RWPE2 (cell line): ENCODE measurements at regions not wholly inside any gene's neighbourhood (a gene's known extent, or its start where the extent isn't known, plus 50 kb on each side); places are given as distances from the start of the nearest gene placed in this dataset.
"Not testable (repeated sequence)": the region's sequence is repeated elsewhere in the genome, so short reads cannot be mapped to it uniquely, and the experiment has no call there.

Source experiments
- ATAC-seq: fragments of 200-7000 bp; cut with Tn5 transposase; 3 replicates; pipeline ENCODE4 v1.9.1; 2021; ENCODE audit warnings: low read depth
- DNase-seq: peaks from one replicate; pipeline ENCODE4 v3.0.0-alpha.2; 2020; ENCODE audit warnings: low spot score
- H3K27ac ChIP-seq: fragments of 450-650 bp; 2 replicates; pipeline ENCODE4 v1.5.1; 2017; ENCODE audit warnings: mild to moderate bottlenecking; ENCODE audit not compliant: poor library complexity, severe bottlenecking
- H3K27me3 ChIP-seq: fragments of 250-450 bp; sonication (Bioruptor Pico); 2 replicates; pipeline ENCODE4 v1.5.1; 2021; ENCODE audit warnings: mild to moderate bottlenecking, moderate library complexity; ENCODE audit not compliant: insufficient read depth, poor library complexity, severe bottlenecking
- H3K36me3 ChIP-seq: fragments of 250-450 bp; sonication (Bioruptor Pico); 2 replicates; pipeline ENCODE4 v1.5.1; 2020; ENCODE audit warnings: low read depth, mild to moderate bottlenecking, moderate library complexity
- H3K4me1 ChIP-seq: fragments of 250-450 bp; sonication (Bioruptor Pico); 2 replicates; pipeline ENCODE4 v1.5.1; 2021; ENCODE audit warnings: mild to moderate bottlenecking, moderate library complexity; ENCODE audit not compliant: insufficient read depth, poor library complexity, severe bottlenecking
- H3K4me3 ChIP-seq: fragments of 250-450 bp; sonication (Bioruptor Pico); 2 replicates; pipeline ENCODE4 v1.5.1; 2021; ENCODE audit warnings: mild to moderate bottlenecking, moderate library complexity; ENCODE audit not compliant: severe bottlenecking
- H3K9me3 ChIP-seq: fragments of 250-450 bp; sonication (Bioruptor Pico); 2 replicates; pipeline ENCODE4 v1.5.1; 2021; ENCODE audit warnings: mild to moderate bottlenecking, moderate library complexity; ENCODE audit not compliant: severe bottlenecking
- TF ChIP-seq, protein P1 (sequence below): fragments of 450-650 bp; IDR thresholded peaks from one replicate; pipeline ENCODE4 v1.5.1; 2017; ENCODE audit warnings: mild to moderate bottlenecking, moderate library complexity; ENCODE audit not compliant: poor library complexity, severe bottlenecking

DNA sequence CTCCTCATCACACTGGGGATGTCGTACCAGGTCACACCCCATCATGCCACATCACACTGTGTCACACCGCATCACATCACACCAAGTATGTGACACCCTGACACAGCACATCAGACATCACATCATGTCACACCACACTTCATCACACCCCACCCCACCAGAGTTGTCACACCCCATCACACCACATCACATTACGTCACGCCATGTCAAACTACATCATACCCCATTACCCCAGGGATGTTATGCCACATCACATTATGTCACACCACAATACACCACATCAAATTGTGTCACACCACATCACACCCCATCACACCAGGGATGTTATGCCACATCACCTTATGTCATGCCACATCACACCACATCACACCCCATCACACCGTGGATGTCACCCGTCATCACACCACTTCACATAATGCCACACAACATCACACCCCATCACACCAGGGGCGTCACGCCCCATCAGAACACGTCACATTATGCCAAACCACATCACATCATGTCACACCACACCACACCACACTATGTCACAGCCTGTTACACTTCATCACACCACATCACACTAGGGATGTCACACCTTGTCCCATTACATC is 133.6 kb downstream of the TMEM121 start:
- Histone ChIP-seq H3K36me3 (no peaks in the 10 kb centered on the region), H3K9me3 (no peaks in the 10 kb centered on the region), H3K4me3 (no peak overlapping the region), H3K4me1 (no peaks in the 10 kb centered on the region), H3K27ac (no peak overlapping the region), H3K27me3 (no peaks in the 10 kb centered on the region)
- no peak for ATAC-seq
- TF ChIP-seq, protein P1, sequence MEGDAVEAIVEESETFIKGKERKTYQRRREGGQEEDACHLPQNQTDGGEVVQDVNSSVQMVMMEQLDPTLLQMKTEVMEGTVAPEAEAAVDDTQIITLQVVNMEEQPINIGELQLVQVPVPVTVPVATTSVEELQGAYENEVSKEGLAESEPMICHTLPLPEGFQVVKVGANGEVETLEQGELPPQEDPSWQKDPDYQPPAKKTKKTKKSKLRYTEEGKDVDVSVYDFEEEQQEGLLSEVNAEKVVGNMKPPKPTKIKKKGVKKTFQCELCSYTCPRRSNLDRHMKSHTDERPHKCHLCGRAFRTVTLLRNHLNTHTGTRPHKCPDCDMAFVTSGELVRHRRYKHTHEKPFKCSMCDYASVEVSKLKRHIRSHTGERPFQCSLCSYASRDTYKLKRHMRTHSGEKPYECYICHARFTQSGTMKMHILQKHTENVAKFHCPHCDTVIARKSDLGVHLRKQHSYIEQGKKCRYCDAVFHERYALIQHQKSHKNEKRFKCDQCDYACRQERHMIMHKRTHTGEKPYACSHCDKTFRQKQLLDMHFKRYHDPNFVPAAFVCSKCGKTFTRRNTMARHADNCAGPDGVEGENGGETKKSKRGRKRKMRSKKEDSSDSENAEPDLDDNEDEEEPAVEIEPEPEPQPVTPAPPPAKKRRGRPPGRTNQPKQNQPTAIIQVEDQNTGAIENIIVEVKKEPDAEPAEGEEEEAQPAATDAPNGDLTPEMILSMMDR = no peak
- DNase-seq = peak; percentile 53

DNA sequence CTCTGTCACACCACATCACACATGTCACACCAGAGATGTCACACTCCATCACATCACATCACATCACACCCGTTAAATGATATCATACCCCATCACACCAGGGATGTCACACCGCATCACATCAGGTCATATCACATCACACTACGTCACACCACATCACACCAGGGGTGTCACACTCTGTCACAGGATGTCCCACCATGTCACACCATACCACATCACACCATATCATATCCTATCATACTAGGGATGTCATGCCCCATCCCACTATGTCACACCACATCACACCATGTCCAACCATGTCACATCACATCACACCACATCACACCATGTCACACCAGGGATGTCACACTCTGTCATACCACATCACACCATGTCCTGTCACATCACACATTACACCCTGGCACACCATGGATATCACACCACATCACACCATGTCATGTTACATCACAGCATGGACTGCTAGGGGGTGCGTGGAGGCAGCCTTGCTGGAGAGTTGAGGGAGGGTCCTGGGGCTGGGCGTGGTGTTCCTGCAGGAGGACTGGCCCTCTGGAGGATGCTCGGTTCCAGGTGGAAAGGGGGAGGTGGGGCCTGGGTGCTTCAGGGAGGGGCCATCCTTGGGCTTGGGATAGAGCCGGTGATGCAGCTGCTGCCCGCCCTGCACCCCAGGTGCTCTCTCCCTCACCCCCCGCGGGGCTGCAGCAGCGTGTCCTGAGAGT is 134.6 kb downstream of the TMEM121 start:
- H3K27ac ChIP-seq = no peak overlapping the region
- DNase-seq (peak; percentile 73), ATAC-seq (no peak; the same call in 2 of the 3 replicates)
- no peaks in the 10 kb centered on the region for H3K36me3 ChIP-seq
- no peaks in the 10 kb centered on the region for H3K27me3 ChIP-seq
- no peaks in the 10 kb centered on the region for H3K4me1 ChIP-seq
- no peak overlapping the region for H3K4me3 ChIP-seq
- no peaks in the 10 kb centered on the region for H3K9me3 ChIP-seq
- TF ChIP-seq, protein P1 = no peak

DNA sequence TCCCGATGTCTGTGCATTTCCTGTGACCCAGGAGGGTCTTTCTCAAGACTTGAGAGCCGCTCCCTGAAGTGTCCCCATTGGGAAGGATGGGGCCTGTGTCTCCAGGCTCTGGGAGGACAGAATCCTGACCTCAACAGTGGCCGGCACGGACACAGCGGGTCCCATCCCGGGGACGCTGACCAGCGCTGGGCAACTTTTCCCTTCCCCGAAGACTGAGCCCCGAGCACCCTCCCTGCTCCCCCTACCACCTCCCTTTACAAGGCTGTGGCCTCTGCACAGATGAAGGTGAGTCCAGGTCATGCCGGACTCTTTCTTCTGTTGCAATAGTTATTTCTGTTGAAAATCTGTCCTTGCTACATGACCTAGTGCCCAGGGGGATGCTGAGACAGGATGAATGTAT is 135.7 kb downstream of the TMEM121 start:
- H3K36me3 ChIP-seq, H3K9me3 ChIP-seq, H3K27me3 ChIP-seq, H3K4me3 ChIP-seq, H3K4me1 ChIP-seq, H3K27ac ChIP-seq, ATAC-seq: not testable (repeated sequence)
- DNase-seq = peak; percentile 55

DNA sequence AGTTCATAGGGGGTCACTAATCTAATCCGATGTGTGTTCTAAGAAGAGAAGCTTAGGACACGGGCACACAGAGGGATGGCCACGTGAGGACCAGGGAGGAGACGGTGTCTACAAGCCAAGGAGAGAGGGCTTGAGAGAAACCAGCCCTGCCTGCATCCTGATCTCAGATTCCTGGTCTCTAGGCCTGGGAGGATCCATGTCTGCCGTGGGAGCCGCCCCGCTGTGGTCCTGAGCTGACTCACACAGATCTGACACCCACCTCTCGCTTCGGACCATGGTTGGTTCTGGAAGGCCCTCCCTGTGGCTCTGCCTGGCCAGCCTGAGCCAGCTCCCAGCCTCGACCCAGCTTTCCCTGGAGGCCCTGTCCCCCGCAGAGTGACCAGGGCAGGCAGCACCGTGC is 136.2 kb downstream of the TMEM121 start:
- not testable (repeated sequence) for H3K27ac ChIP-seq, H3K27me3 ChIP-seq, H3K4me3 ChIP-seq, ATAC-seq, H3K36me3 ChIP-seq, H3K4me1 ChIP-seq, H3K9me3 ChIP-seq
- peak; percentile 59 for DNase-seq

DNA sequence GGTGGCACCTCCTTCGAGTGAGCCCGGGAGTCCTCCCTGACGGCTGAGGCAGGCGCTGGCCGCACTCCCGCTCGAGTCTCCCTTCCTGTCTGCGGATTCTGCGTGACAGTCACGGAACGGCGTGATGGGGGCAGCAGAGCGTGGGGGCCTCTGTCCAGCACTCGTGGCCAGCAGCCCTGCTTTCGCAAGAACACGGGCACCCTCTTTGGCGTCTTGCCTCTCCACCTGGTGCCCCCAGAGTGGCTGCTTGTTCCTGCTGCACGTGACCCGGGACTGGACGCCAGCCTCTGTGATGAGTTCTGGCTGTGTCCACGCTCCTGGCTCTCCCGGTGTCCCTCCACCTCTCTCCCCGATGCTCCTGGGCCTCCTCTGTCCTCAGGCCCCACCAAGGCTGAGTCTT is 136.9 kb downstream of the TMEM121 start:
- DNase-seq = peak; percentile 30
- not testable (repeated sequence) for ATAC-seq, H3K27ac ChIP-seq, H3K27me3 ChIP-seq, H3K4me1 ChIP-seq, H3K36me3 ChIP-seq, H3K4me3 ChIP-seq, H3K9me3 ChIP-seq

DNA sequence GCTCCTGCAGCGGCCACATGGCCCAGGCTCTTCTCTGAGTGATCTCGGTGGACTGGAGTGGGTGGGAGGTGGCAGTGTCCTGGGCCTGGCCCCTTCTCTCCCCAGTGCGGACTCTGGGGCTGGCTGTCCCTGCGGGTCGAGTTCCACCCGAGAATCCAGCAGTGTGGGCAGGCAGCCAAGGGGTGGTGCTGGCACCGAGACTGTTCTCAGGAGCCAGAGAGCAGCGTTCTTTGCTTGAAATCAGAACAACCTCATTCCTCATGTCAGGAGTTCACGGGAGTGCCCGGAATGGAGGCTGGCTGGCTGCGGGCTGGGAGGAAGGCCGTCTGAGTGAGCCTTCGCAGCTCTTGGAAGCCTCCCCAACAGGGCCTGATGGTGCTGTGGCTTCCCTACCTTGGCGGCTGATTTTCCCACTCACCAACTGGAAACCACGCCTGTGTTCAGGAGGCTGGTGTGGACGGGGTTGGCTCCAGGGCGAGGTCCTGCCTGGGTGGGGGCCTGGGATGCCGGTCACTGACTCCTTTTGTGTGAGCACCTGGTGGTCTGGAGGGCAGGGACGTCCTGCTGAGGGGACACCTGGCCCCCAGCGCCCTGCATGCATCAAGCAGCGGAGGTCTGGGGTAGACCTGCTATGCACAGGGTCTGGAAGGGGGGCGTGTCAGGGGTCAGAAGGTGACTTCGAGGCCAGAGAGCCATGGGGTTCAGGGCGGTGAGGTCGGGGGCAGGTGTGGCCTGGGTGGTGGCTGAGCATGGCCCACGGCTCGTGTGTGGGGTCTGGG is 137.6 kb downstream of the TMEM121 start:
- not testable (repeated sequence) for H3K36me3 ChIP-seq, H3K27me3 ChIP-seq, H3K4me1 ChIP-seq, H3K4me3 ChIP-seq, H3K9me3 ChIP-seq, ATAC-seq, H3K27ac ChIP-seq
- peak; percentile 78 for DNase-seq
